ENCODE measurements at regions not wholly inside any gene's neighbourhood (a gene's known extent, or its start where the extent isn't known, plus 50 kb on each side); places are given as distances from the start of the nearest gene placed in this dataset.

- Histone ChIP-seq H3K9me3 (ENCODE audit: control insufficient read depth, low read length) (no peaks in the 10 kb centered on the region), H3K4me1 (no peaks in the 10 kb centered on the region), H3K27me3 (ENCODE audit: control insufficient read depth, insufficient read depth, low read length) (no peaks in the 10 kb centered on the region), H3K9ac (no peak overlapping the region), H3K4me2 (ENCODE audit: low read length) (no peak overlapping the region), H2AFZ (no peak overlapping the region), H3K36me3 (ENCODE audit: control insufficient read depth, insufficient read depth, low read length) (no peaks in the 10 kb centered on the region), H3K27ac (no peak overlapping the region), H3K79me2 (no peaks in the 10 kb centered on the region), H3K4me3 (ENCODE audit: low read depth, low read length) (no peak overlapping the region)
- no peak for TF ChIP-seq CTCF (IDR thresholded peaks at IDR 0.05)
Measured at GRCh38 chr7:110387689-110388088, 703.2 kb upstream of the LRRN3 start.

- Histone ChIP-seq H3K27me3 (ENCODE audit: control insufficient read depth, insufficient read depth, low read length) (no peaks in the 10 kb centered on the region), H3K9ac (no peak overlapping the region), H3K27ac (no peak overlapping the region), H3K4me2 (ENCODE audit: low read length) (no peak overlapping the region), H3K4me1 (no peaks in the 10 kb centered on the region), H3K4me3 (ENCODE audit: low read depth, low read length) (no peak overlapping the region), H3K9me3 (ENCODE audit: control insufficient read depth, low read length) (no peaks in the 10 kb centered on the region), H2AFZ (no peak overlapping the region), H3K36me3 (ENCODE audit: control insufficient read depth, insufficient read depth, low read length) (no peaks in the 10 kb centered on the region), H3K79me2 (no peaks in the 10 kb centered on the region)
- no peak for TF ChIP-seq CTCF (IDR thresholded peaks at IDR 0.05)
Measured at GRCh38 chr7:110388457-110388856, 702.5 kb upstream of the LRRN3 start.

- no peak overlapping the region for H3K4me3 ChIP-seq (ENCODE audit: low read depth, low read length)
- no peaks in the 10 kb centered on the region for H3K4me1 ChIP-seq
- no peak overlapping the region for H3K9ac ChIP-seq
- no peak overlapping the region for H3K4me2 ChIP-seq (ENCODE audit: low read length)
- H3K9me3 ChIP-seq (ENCODE audit: control insufficient read depth, low read length), result no peaks in the 10 kb centered on the region
- no peaks in the 10 kb centered on the region for H3K79me2 ChIP-seq
- no peak overlapping the region for H3K27ac ChIP-seq
- no peaks in the 10 kb centered on the region for H3K36me3 ChIP-seq (ENCODE audit: control insufficient read depth, insufficient read depth, low read length)
- no peaks in the 10 kb centered on the region for H3K27me3 ChIP-seq (ENCODE audit: control insufficient read depth, insufficient read depth, low read length)
- no peak for TF ChIP-seq CTCF (IDR thresholded peaks at IDR 0.05)
- H2AFZ ChIP-seq, result no peak overlapping the region
Measured at GRCh38 chr7:110396021-110396420, 694.9 kb upstream of the LRRN3 start.

GRCh38 chr7:110397927-110398660, 692.8 kb upstream of the LRRN3 start:
- no peak overlapping the region for H3K4me2 ChIP-seq (ENCODE audit: low read length)
- H3K36me3 ChIP-seq (ENCODE audit: control insufficient read depth, insufficient read depth, low read length), result no peaks in the 10 kb centered on the region
- H3K9me3 ChIP-seq (ENCODE audit: control insufficient read depth, low read length), result no peaks in the 10 kb centered on the region
- no peak for TF ChIP-seq CTCF (IDR thresholded peaks at IDR 0.05)
- H3K27me3 ChIP-seq (ENCODE audit: control insufficient read depth, insufficient read depth, low read length), result no peaks in the 10 kb centered on the region
- no peak overlapping the region for H3K4me3 ChIP-seq (ENCODE audit: low read depth, low read length)
- H3K79me2 ChIP-seq, result no peaks in the 10 kb centered on the region
- no peak overlapping the region for H2AFZ ChIP-seq
- no peak overlapping the region for H3K9ac ChIP-seq
- H3K4me1 ChIP-seq, result no peaks in the 10 kb centered on the region
- no peak overlapping the region for H3K27ac ChIP-seq

GRCh38 chr7:110399421-110399820, 691.5 kb upstream of the LRRN3 start:
- no peak for TF ChIP-seq CTCF (IDR thresholded peaks at IDR 0.05)

More at GRCh38 chr7:110399421-110399820, 691.5 kb upstream of the LRRN3 start:
- no peak overlapping the region for H3K27ac ChIP-seq
- no peaks in the 10 kb centered on the region for H3K9me3 ChIP-seq (ENCODE audit: control insufficient read depth, low read length)
- no peaks in the 10 kb centered on the region for H3K27me3 ChIP-seq (ENCODE audit: control insufficient read depth, insufficient read depth, low read length)
- no peaks in the 10 kb centered on the region for H3K4me1 ChIP-seq
- H3K79me2 ChIP-seq, result no peaks in the 10 kb centered on the region
- no peak overlapping the region for H3K4me2 ChIP-seq (ENCODE audit: low read length)
- H3K4me3 ChIP-seq (ENCODE audit: low read depth, low read length), result no peak overlapping the region
- no peaks in the 10 kb centered on the region for H3K36me3 ChIP-seq (ENCODE audit: control insufficient read depth, insufficient read depth, low read length)
- no peak overlapping the region for H2AFZ ChIP-seq
- no peak overlapping the region for H3K9ac ChIP-seq
